Superior temporal gyrus (tissue), 1 donor: ENCODE measurements at regions not wholly inside any gene's neighbourhood (a gene's known extent, or its start where the extent isn't known, plus 50 kb on each side); places are given as distances from the start of the nearest gene placed in this dataset.

Experiments used
- DNase-seq: peaks from one replicate; pipeline ENCODE4 v3.0.0-alpha.2; 2016; ENCODE audit errors: extremely low spot score

DNA sequence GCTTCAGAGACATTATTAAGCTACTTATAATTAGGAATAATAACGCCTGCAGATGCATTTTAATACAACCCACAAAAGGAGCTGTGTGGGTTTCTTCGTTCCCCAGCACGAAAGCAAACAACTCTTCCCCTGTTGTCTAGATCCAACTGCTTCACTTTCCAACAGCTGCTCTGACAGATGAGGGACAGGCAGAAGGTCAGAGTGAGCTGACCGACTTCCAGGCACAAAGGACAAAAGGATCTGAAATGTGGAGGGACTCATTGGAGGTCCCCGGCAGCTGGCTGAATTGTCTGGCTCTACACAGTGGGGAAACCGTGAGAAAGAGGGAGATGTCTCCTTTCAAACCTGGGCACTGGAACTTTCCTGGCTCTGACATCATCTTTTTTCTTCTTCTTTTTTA, 79.1 kb upstream of the ALDH1B1 start:
- DNase-seq: no peak

DNA sequence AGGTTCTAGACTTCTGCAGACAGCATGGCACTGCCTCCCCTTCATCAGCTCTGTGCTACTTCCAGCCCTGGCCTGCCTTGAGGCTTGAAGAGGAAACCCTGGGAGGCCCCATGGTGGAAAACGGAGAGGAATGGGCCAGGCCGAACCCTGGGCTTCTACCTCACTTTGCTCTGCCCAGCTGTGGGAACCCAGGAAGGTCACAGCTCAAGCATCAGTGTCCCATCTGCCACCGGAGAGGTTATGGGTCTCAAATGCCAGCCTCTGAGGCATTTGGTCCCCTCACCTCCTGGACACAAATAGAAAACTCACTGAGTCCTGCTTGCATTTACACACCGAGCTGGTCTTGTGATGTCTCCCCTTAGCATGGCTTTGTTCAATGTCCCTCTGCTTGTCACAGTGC, 80.1 kb upstream of the ALDH1B1 start:
- no peak for DNase-seq

DNA sequence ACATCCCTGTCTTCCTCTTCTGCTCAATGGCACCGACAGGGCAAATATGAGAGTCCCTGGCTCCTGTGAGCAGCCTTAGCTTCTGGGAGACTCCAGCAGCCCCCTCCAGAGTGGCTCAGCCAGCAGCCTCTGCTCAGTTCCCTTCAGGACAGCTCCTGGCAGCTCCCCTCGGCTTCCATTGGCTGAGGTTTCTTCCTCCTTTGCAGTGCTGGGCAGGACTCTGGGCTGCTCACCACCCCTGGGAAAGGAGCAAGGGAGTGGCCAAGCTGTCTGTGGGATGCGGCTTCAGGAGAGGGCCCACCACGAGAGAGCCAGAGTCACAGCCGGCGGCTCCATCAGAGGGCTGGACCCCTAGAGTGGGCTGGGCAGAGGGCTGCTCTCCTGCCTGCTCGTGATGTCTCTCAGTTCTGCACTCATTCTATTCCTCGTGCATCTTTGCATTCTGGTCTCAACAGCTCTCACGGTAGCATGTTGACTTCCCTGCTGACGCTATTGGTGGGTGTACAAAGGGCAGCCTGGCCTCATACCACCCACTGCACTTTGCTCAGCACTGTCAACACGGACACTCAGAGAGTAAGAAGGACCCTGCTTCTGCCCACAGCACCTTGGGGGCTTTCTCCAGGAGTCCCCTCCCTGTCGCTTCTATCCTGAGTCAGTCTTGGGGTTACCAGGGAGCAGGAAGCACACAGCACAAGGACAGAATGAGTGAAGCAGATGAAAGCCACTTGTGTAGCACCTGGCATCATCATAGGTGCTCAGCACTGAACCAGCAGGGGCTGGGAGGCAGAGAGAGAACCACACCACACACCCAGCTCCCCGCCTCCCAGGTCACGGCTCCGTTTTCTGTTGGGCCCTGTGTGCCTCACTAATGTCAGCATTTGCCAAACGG, 80.9 kb upstream of the ALDH1B1 start:
- DNase-seq: no peak

DNA sequence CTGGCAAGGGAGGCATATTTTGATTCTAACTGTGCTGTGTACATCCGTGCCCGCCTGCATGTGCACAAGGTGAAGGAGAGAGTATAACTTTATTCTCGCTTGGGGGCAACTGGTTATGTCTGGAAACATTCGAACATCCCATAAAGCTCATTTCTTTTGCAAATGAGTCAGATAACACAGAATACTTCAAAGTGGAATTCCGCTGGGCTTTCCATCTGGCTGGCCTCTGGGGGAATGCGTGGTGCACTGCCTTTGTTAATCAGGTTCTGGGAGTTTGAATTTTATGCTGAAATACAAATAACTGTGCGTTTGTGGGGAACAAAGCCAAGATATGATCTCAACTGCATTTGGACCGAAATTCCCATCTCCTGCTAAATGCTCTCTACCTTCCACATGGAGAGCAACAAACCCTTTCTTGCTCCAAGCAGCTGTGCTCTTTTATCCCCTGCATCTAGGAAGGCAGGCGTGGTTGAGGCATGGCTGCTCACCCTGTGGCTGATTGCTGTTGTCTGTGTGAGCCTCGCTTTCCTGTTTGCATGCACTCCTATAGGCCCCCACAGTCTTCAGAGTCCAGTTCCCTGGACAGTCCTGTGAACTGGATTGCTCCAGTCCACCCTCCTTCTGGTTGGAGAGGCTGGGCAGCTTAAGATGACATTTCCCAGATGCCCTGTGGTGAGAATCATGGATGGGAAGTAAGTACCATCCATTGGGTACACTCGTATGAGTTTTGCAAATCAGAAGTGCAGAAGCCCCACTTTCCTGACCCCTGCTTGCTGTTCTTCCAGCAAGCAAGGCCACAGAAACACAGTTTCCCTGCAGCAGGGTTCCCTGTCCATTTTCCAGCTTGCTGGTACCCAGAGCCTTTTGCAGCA, 82.9 kb upstream of the ALDH1B1 start:
- no peak for DNase-seq

DNA sequence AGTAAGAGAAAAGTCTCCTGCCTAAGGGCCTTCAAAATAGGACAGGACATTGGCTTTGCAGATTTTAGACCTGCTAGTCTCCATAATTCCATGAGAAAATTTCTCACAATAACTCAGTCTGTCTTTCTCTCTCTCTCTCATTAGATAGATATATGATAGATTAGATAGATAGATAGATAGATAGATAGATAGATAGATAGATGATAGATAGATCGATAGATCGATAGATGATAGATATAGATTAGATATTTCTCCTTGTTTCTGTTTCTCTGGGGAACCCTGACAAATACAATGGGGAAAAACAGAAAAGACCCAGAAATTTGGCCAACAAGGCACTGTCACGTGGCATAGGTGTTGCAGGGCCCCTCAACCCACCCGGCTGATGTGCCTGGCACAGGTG, 84.4 kb upstream of the ALDH1B1 start:
- DNase-seq: no peak

DNA sequence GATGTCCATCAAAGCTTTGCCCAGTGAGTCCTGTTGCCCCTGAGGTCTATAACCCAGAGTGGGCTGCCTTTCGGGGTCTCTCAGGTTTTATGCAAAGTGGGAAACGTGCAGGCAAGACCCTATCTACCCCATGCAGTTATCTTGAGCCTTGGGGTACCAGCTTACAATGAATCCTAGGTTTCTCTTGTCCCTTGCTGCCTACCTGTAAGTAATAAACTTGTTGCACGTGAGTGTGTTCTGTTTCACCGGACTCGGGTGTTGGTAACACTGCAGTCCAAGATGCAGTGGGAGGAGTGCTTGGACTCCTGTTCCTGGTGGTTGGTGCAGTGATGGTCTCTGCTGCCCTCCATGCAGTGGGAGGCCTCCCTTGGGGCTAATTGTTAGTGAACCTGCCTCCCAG, 85.6 kb upstream of the ALDH1B1 start:
- DNase-seq: no peak

DNA sequence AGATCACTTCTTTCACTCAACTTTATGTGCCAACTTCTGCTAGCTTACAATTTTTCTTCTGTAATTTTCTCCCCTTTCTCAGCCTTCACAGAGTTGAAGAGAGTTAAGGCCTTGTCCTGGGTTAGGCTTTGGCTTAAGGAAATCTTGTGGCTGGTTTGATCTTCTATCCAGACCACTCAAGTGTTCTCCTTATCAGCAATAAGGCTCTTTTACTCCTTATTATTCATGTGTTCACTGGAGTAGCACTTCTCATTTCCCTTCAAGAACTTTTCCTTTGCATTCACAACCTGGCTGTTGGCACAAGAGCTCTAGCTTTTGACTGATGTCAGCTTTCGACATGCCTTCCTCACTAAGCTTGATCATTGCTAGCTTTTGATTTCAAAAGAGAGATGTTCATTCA, 86.9 kb upstream of the ALDH1B1 start:
- DNase-seq: no peak

DNA sequence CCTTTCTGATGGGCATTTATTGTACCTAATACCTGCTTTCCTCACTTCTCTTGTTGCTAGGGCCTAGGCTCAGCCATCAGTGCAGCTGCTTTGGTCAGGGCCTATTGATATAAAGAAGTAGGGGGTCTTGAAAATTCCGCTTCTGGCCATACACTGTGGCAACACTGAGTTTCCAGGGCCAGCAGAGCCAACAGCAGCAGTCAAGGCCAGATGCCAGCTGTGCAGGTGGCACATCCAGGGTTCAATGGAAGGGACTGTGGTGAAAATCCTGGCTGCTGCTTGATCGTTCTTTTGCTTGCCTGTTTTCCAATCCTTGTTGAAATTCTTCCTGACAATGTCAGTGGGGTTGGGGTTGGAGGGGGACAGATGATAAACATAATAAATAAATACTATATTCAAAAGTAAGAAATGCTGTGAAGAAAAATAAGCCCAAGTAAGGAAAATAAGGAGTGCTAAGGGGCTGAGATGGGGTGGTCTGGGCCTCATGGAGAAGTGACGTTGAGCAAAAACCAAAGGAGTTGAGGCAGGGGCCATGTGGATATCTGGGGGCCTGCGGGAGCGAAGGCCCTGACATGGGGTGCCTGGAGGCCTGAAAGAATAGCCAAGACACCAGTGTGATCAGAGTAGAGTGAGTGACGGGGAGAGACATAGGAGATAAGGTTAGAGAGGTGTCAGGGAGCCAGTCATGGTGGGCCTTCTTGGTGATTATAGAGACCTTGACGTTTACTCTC, 91.0 kb upstream of the ALDH1B1 start:
- DNase-seq: no peak

DNA sequence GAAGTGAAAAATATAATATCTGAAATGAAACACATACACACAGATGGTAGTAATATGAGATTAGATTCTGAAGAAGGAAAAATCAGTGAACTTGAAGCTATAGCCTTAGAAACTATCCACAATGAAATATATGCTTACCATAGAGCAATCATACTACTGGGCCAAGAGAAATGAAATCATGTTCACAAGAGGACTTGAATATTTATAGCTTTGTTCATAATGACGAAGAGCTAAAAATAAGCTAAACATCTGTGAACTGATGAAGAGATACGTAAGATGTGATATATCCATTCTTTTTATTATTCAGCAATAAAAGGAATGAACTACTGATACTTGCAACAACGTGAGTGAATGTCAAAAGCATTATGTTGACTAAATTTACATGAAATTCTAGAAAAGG, 92.6 kb upstream of the ALDH1B1 start:
- no peak for DNase-seq

DNA sequence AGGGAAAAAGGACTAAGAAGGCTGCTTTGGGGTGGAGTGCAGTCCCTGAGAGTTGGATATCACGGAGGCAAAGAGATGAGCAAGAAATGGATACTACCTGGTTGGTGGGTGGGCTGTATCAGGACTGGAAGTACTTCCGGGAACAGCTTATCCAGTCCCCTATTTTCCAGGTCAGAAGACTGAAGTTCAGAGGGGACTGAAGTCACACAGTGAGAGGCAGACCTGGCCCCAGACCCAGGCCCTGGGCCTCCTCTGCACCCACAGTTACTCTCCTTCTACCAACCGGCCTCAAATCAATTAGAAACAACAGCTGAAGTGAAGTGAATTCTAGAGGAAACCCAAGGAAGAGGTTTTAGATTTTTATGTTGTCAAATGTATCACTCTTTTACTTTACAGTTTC, 93.6 kb upstream of the ALDH1B1 start:
- no peak for DNase-seq

DNA sequence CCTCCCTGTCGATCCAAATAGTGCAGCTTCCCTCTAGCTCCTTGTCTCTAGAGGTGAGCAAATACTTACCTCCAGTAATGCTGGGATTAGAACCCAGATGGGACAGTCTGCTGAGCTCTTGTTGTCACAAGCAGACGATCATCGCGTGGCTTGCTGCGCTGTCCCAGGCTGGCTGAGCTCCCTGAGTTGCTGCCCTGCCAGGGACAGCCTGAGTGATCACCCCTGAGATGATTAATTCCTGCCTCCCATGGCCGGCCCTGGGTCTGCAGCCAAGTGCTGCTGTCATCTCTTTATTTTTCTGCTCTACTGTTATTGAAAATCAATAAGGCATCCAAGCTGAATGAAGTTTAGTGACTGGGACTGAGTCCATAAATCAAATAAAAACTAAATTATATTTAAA, 94.0 kb upstream of the ALDH1B1 start:
- DNase-seq: no peak

DNA sequence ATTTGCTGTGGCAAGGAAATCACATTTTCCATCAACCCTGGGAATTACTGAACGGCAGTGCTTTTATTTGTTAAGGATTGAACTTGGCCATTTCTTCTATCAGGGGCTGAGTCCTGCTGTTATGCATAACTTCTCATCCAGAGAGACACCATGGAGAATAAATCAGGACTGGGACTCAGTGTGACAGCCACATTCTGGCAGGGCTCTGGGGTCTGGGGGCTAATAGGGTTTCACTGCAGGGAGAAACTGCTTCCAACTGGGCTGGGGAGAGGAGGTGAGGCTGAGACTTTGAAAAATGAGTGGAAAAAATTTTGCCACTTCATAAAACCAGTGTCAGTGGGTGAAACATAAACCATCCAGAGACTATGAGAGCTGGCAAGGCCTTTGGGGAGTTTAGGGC, 95.7 kb upstream of the ALDH1B1 start:
- DNase-seq: no peak

DNA sequence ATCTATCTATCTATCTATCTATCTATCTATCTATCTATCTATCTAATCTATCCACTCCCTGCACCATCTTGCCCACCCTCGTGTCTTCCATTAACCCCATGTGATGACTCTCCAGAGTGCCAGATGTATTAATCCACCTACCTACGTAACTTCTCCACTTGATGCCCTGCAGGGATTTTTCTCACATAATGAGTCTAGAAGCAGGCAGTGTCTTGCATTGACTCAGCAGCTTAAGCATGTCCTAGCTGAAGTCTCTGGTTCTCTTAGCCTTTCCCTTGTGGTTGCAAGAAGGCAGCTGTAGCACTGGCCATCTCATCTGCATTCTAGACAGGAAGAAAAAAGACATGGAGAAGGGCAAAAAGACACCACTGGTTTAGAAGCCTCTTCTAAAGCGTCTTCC, 96.7 kb upstream of the ALDH1B1 start:
- DNase-seq: no peak

DNA sequence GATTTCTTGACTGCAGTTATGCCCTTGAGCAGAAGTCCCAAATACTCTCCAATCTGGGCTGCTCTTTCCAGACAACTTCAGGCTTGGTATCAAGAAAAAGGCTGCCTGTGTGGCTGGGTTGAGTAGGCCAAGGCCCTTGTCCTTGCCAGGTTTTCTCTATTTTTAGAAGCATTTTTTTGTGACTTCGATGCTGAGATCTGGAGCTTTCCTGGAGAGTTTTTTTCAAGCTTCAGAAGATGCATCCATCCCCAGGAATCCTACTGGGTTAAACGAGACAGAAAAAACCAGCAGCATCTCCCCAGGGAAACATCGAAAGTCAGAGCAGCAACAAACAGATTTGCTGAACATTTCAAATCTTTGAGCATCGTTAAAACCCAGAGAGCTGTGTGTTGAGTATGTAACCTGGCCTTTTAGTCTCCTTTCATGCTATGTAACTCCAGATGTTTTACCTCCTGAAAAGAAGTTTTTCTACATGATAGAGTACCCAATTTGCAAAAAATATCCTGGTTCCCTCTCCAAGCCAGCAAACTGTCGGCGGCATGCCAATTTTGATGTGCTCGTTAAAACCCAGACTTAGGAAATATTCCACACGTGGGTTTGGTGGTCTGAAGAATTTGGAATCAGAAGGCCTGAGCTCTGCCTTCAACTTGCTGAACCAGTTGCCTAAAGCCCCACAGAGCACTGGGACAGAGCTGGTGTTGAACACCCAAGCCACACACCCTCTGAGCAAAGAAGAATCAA, 98.1 kb upstream of the ALDH1B1 start:
- no peak for DNase-seq

DNA sequence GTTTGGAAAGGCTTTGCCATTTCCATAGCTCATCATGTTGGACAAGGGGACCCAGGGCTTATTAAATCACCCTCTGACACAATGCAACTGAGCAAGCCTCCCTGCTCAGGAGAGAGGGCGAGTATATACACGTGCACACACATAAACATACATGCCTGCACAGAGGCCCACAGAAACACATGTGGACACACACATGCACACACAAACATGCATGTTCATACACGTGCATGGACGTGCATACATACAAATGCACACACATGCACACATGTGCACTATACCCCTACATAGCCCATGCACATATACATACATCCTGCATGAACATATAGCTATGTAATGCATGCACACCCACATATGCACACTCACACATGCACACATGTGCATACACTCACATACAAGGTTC, 99.5 kb upstream of the ALDH1B1 start:
- no peak for DNase-seq

DNA sequence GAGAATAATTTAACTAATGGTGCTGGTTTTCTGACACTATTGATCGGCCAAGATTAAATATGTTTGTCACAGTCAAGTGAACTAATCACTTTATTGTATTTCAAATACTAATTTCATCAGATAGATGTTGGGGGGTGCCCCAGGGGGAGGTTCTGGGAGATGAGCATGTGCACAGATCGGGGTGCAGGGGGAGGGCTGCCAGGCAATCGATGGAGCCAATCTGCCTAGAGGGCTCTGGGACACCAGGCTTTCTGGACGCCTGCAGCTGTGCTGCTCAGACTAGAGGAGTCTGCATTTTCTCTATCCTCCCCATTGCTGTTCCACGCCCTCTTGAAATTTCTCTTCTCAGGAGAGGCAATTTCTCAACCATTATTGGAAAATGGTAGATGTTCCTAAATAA, 100.0 kb upstream of the ALDH1B1 start:
- DNase-seq: no peak

DNA sequence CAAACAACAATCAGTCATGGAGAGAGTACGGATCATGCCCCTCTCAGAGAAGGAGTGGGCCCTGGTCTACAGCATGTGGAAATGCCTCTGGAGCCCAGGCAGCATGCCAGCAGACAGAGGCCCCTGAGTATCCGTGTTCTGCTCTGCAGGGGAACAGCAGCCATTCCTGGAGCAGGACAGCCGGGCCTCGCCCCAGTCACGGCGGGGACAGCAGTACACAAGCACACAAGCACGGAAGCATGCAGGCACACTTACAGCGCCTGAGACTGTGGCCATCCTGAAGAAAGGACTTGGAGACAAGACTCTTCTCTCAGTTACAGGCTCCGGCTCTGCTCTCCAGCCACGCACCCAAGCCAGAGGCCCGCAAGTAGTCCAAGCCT, 102.6 kb upstream of the ALDH1B1 start:
- no peak for DNase-seq

DNA sequence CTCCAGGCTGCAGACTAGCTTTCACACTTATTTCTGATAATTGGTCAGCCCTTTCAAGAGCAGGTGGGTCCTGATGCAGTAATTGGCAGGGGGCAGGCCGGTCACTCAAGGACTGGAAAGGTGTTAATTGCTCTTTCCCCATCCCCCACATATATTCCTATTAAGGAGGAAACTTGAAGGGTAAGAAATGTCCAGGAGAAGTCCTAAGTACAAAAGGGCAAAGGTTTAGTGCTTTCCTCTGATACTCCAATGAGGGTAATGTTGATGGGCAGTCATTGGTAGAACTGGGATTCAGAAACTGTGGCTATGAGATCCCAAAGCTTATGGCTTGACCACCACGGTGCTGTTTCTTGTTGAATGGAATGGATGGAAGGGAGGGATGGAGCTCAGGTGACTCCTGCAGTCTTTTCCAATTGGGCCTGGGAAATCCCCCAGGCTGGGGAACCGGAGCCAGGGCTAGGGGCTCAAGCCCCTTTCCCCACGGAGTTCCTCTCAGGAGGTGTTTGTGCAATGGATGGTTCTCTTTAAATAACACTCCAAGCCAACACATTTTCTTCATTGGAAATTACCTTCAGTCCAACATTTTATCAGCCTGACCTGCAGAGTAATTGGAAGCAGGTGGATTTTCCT, 103.2 kb upstream of the ALDH1B1 start:
- DNase-seq: no peak

DNA sequence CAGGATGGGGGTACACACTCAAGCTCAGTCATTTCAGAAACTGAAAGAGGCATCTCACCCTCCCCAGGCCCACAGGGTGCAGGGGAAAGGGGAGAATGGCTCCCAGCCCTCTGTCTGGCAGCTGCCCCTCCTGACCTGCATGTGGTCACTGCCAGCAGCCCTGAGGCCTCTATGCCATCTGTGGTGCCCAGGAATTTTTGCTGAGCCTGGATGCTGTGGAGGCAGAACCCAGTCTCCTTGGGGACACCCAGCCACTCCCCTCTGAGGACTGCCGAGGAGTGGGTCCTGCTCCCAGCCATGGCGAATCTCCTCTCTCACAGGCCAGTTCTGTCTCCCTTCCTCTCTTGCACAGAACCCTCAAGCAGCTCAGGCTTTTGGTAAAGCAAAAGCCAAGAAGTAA, 104.0 kb upstream of the ALDH1B1 start:
- DNase-seq: no peak

DNA sequence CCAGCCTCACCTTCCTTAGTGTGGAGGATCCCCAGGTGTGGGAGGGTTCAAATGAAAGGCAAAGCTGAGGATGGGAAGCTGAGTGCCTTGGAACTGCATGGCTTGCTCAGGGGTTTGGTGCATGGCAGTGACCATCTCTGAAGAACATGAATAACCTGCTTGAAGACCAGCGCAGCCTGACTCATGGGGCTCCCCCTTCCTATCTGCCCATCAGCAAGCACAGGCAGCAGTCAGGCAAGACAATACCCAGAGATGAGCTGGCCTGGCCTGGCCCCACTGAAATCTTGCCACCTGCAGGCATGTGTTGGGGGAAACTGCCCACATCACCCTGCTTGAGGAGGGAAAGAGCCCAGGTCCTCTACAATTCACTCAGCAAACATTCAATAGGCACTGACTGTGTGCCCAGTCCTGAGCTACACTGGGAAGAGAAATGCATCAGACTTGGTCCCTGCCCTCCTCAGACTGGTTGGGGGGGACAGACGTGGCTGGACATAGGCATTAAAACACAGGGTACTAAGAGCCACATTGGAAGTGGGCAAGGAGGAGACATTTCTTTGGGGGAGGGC, 105.0 kb upstream of the ALDH1B1 start:
- no peak for DNase-seq

DNA sequence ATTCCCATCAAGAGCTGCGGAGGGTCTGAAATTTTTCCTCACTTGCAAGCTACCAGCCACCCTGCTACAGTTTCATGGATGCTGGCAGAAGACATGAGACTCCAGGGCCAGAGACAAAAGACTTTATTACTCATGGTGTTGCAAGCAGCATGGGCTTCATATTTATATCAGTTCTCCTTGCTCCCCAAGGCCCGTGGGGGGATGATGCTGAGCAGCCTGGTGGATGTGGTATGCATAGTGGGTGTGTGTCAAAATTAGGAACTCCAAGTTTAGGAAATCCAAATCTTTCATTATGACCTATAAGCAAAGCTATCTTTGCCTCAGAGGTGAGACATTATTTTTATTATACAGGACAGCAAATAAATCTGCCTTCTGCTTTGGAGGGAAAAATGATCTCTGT, 105.7 kb upstream of the ALDH1B1 start:
- no peak for DNase-seq
